ENCODE measurements at regions not wholly inside any gene's neighbourhood (a gene's known extent, or its start where the extent isn't known, plus 50 kb on each side); places are given as distances from the start of the nearest gene placed in this dataset.

- peak; percentile 83 for TF ChIP-seq MGA (IDR thresholded peaks at IDR 0.05)
- TF ChIP-seq NR2C1 (IDR thresholded peaks at IDR 0.05), result no peak
- no peak for TF ChIP-seq NR2C1 (tag; IDR thresholded peaks at IDR 0.05)
- 0 out of 2 replicates have a peak, but pooled peaks have one; percentile 20 for TF ChIP-seq CBFA2T2 (conservative IDR thresholded peaks at IDR 0.05)
- TF ChIP-seq CREM (IDR thresholded peaks at IDR 0.05; ENCODE audit: low read depth), result peak; percentile 38; the same call in 1 of the 2 replicates
- TF ChIP-seq MYC (IDR thresholded peaks at IDR 0.05; ENCODE audit: low read depth, low read length), result 0 out of 2 replicates have a peak, but pooled peaks have one; percentile 13
- no peak for TF ChIP-seq MYC (CRISPR knock-in tag; IDR thresholded peaks at IDR 0.05; ENCODE audit: borderline replicate concordance, low read depth)
- peak; percentile 16 for TF ChIP-seq RBM25 (IDR thresholded peaks at IDR 0.05; ENCODE audit: low read depth, low read length, severe bottlenecking)
- no peak for TF ChIP-seq ARNT (IDR thresholded peaks at IDR 0.05)
- TF ChIP-seq EWSR1 (IDR thresholded peaks at IDR 0.05; ENCODE audit: borderline replicate concordance, low read depth, partially characterized antibody), result no peak
These were observed 415.0 kb downstream of the BCOR start (continued) for GRCh38 chrX:39682778-39683177.
